ENCODE measurements at regions not wholly inside any gene's neighbourhood (a gene's known extent, or its start where the extent isn't known, plus 50 kb on each side); places are given as distances from the start of the nearest gene placed in this dataset.

DNA sequence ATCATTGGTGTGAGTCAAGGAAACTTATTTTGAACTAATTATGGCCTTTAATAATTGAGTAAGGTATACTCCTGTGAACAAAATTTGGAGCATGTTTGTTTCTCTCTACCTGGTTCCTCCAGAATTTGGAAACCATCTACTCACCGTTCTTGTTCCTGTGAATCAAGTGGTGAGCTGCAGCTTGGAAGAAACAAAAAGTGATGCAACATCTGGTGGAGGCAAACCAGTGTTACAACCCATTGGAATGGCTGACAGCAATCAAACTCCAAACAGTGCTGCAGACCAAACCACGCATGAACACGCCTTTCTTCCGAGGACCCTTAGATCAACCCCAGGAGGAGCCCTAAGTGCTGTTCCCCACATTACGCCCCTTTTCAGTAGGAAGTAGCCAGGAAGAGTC lies 104.7 kb upstream of the VASH1 start:
- TF ChIP-seq, protein P1, sequence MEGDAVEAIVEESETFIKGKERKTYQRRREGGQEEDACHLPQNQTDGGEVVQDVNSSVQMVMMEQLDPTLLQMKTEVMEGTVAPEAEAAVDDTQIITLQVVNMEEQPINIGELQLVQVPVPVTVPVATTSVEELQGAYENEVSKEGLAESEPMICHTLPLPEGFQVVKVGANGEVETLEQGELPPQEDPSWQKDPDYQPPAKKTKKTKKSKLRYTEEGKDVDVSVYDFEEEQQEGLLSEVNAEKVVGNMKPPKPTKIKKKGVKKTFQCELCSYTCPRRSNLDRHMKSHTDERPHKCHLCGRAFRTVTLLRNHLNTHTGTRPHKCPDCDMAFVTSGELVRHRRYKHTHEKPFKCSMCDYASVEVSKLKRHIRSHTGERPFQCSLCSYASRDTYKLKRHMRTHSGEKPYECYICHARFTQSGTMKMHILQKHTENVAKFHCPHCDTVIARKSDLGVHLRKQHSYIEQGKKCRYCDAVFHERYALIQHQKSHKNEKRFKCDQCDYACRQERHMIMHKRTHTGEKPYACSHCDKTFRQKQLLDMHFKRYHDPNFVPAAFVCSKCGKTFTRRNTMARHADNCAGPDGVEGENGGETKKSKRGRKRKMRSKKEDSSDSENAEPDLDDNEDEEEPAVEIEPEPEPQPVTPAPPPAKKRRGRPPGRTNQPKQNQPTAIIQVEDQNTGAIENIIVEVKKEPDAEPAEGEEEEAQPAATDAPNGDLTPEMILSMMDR (conservative IDR thresholded peaks at IDR 0.05) = no peak
- no peak for TF ChIP-seq EZH2 (IDR thresholded peaks at IDR 0.05; ENCODE audit: low read depth)

Data from PC-9 (cell line).